ENCODE measurements at regions not wholly inside any gene's neighbourhood (a gene's known extent, or its start where the extent isn't known, plus 50 kb on each side); places are given as distances from the start of the nearest gene placed in this dataset.

- no peak for TF ChIP-seq CTCF (IDR thresholded peaks at IDR 0.05)
- no peak for TF ChIP-seq POLR2A (IDR thresholded peaks at IDR 0.05)
These were observed 667.6 kb downstream of the STK39 start for GRCh38 chr2:167579826-167580225.
